ENCODE measurements at regions not wholly inside any gene's neighbourhood (a gene's known extent, or its start where the extent isn't known, plus 50 kb on each side); places are given as distances from the start of the nearest gene placed in this dataset.

GRCh38 chr12:28887461-28887990 lies 261.6 kb upstream of the FAR2 start:
- no peak for DNase-seq

GRCh38 chr12:28890664-28891063 lies 258.4 kb upstream of the FAR2 start:
- no peak for DNase-seq

DNA sequence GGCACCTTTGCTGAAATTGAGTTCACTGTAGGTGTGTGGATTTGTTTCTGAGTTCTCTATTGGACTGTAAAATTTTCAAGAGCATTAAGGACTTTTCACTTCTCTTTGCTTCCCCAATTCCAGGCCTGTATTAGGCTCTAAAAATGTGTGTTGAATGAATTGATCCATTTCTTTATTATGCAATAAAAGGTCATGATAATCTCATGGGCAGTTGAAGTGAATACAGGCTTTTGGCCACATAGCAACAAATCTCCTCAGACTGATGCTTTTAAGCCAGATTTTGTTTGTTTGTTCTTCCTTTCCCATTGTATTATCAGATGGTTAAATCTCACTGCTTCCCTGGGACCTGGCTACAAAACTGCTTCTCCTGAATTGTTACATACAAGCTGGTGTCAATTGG lies 258.0 kb upstream of the FAR2 start:
- DNase-seq = no peak

DNA sequence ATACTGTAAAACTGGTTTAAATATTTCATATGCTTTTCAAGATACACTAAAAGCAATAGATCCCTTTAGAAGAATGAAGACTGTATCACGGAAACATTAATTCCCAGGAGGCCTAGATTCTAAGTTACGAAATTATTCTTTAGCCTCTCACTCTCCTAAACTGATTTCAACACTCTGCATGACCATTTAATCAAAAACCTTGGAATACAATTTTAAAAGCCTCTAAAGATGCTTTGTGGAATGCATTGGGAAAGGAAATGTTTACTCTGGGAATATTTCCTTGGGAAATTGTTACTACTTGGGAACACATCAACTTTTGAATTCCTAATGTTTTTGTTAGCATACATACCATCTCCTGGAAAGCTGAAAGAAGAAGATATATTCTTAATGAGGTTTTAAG lies 255.7 kb upstream of the FAR2 start:
- no peak for DNase-seq

DNA sequence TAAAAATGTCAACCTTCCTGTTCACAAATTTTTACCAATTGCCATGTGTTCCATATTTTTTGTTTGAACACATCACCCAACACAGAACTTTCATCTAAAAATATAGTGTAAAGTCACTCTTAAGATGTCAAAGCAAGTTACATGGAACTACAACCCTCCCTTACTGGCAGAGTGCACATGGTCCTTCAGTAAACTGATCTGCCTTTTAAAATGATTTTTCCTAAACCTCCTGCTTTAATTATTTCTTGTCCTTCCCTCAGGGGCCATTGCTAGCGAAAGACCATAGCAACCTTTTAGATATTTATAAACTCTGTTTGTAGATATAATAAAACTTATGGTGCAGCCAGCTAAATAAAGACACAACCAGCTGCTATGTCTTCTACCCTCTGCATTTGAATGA lies 255.2 kb upstream of the FAR2 start:
- no peak for DNase-seq

DNA sequence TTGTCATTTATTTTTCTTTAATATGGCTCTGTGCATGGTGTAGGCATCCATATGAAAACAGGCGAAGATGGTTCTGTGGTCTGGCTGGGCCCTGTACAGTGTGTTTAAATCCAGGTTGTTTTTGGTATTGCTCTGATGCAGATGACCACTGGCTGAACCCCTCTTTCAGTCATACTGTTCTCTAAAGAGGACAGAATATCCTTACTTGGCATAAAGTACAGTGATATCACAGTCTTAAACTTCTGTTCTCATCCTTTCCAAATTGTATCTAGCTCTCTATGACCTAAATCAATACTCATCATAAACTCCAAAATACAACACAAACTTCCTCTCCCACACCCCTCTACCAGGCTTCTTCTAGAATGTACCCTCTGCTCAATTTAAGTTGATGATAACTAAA lies 252.7 kb upstream of the FAR2 start:
- no peak for DNase-seq

GRCh38 chr12:28898038-28898437 lies 251.0 kb upstream of the FAR2 start:
- DNase-seq = no peak

DNA sequence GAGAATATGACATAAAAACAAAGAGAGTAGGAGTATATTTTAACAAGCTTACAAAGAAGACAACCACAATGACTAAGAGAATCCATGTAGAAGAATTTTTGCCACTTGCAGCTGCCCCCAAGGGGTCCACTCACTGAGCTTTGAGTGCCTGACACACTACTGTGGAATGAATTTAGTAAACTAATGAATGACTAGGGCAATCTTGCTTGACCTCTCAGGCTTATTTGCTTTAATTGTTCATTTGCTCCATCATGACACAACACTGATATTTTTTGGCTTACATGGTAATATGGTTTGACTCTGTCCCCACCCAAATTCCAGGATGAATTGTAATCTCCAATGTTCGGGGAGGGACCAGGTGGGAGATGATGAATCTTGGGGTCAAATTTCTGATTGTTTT lies 249.1 kb upstream of the FAR2 start:
- no peak for DNase-seq

- DNase-seq = no peak
Observed at GRCh38 chr12:28905220-28905955, 243.7 kb upstream of the FAR2 start.

GRCh38 chr12:28908646-28909045 lies 240.4 kb upstream of the FAR2 start:
- DNase-seq = no peak

DNA sequence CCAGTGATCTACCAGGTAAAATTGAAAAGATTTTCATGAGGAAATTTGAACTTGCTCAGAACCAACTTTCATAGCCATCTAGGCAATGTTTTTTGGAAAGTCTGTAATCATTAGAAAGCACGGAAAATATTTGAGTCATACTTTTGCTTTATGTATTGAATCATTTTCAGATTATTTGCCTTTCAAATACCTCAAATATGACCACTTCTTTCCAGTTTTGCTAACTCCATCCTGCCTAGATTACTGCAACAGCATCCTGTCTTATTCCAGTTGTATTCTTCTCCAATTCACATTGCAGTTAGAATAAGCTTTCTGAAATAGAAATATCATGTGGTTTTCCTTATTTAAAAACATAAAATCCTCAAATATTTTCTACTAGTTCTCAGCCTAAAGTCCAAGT lies 239.8 kb upstream of the FAR2 start:
- DNase-seq = no peak

GRCh38 chr12:28925719-28926376 lies 223.2 kb upstream of the FAR2 start:
- DNase-seq = no peak

GRCh38 chr12:28930704-28931103 lies 218.4 kb upstream of the FAR2 start:
- no peak for DNase-seq

- no peak for DNase-seq
Observed at GRCh38 chr12:28933176-28933575, 215.9 kb upstream of the FAR2 start.

DNA sequence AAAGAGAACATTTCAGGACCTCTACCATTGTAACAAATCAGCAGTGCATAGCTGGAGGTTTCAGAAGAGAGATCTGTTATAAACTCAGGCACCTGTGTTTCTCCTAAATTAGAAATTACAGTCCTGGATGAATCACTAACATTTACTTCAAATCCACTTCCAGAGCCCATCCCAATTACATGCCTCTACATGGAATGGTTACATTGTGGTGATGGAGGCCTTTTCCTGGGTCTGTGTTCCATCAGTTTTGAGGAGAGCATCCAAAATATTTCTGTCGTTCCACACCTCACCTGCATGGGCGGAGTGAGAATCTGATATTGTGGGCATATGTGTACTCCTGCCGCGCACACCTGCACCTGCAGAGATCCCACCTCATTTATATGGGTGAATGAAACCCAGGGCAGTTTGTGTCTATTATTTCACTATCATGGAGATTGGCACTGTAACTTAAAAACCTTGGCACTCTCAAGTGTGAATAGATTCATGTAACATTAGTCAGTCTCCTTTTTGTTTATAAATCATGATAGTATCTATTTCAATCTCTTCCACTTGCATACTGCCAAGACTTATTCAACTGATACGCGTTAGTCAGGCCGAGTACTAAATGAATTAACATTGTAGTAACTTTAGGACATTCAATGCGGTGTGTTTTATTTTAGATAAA lies 215.1 kb upstream of the FAR2 start:
- DNase-seq = no peak

- no peak for DNase-seq
Observed at GRCh38 chr12:28936221-28936620, 212.9 kb upstream of the FAR2 start.

- no peak for DNase-seq
Observed at GRCh38 chr12:28936711-28937110, 212.4 kb upstream of the FAR2 start.

- DNase-seq = no peak
Observed at GRCh38 chr12:28937196-28937595, 211.9 kb upstream of the FAR2 start.

DNA sequence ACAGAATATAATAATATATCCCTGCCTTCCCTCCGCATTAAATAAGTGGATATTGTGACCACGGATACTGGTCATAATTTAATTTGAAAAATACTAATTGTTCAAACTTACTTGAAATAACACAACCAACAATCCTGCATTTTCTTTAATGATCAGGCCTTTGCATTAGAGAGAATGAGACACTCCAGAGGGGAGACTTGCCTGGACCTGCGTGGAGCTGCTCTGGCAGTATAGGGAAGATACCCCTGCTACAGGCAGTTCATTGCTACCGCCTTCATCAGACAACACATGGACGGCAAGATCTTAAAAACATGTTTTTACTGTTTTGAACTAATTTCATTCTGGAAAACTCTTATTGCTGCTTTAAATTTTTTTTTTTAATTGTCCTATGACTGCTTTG lies 211.0 kb upstream of the FAR2 start:
- no peak for DNase-seq

- no peak for DNase-seq
Observed at GRCh38 chr12:28938581-28939235, 210.4 kb upstream of the FAR2 start.

GRCh38 chr12:28939427-28939826 lies 209.7 kb upstream of the FAR2 start:
- DNase-seq = no peak

- DNase-seq = no peak
Observed at GRCh38 chr12:28941248-28941647, 207.8 kb upstream of the FAR2 start.

DNA sequence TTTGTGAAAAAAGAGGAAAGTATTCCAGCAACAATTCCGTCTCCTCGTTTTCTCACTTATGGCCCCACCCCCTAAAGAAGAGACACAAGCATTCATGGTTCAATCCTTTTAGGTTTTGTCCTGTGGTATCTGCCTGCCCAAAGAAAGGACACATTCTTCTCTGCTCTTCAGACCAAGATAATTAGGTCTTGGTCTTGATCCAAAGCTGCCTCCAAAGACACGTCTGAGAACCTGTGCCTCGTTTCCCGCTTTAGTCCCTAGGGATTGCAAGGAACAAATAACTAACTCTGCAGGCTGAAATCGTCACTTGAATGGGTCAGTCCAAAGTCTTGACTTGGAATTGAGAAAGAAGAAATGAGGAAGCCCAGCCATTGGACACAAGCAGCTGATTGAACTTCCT lies 202.7 kb upstream of the FAR2 start:
- DNase-seq = no peak

- DNase-seq = no peak
Observed at GRCh38 chr12:28948685-28949084, 200.4 kb upstream of the FAR2 start.

All from stimulated activated CD4-positive, alpha-beta T cell treated with anti-CD3 and anti-CD28 coated beads, Interleukin-4, amount 100 ng/mL, for 24 hours (primary cell).